ENCODE measurements at regions not wholly inside any gene's neighbourhood (a gene's known extent, or its start where the extent isn't known, plus 50 kb on each side); places are given as distances from the start of the nearest gene placed in this dataset.

GRCh38 chr1:4395676-4396075 is 258.7 kb upstream of the AJAP1 start:
- no peaks in the 10 kb centered on the region for H3K36me3 ChIP-seq (ENCODE audit: control insufficient read depth, insufficient read depth, low read length)

GRCh38 chr1:4396551-4396950 is 257.9 kb upstream of the AJAP1 start:
- Histone ChIP-seq H3K4me3 (ENCODE audit: low read depth, low read length) (no peak overlapping the region), H3K27me3 (ENCODE audit: control insufficient read depth, insufficient read depth, low read length) (no peaks in the 10 kb centered on the region), H3K36me3 (ENCODE audit: control insufficient read depth, insufficient read depth, low read length) (no peaks in the 10 kb centered on the region), H3K27ac (no peak overlapping the region), H3K4me2 (ENCODE audit: low read length) (no peak overlapping the region), H3K79me2 (no peaks in the 10 kb centered on the region), H2AFZ (no peak overlapping the region), H3K4me1 (no peaks in the 10 kb centered on the region), H3K9me3 (ENCODE audit: control insufficient read depth, low read length) (no peaks in the 10 kb centered on the region), H3K9ac (no peak overlapping the region)
- TF ChIP-seq, protein P1, sequence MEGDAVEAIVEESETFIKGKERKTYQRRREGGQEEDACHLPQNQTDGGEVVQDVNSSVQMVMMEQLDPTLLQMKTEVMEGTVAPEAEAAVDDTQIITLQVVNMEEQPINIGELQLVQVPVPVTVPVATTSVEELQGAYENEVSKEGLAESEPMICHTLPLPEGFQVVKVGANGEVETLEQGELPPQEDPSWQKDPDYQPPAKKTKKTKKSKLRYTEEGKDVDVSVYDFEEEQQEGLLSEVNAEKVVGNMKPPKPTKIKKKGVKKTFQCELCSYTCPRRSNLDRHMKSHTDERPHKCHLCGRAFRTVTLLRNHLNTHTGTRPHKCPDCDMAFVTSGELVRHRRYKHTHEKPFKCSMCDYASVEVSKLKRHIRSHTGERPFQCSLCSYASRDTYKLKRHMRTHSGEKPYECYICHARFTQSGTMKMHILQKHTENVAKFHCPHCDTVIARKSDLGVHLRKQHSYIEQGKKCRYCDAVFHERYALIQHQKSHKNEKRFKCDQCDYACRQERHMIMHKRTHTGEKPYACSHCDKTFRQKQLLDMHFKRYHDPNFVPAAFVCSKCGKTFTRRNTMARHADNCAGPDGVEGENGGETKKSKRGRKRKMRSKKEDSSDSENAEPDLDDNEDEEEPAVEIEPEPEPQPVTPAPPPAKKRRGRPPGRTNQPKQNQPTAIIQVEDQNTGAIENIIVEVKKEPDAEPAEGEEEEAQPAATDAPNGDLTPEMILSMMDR (IDR thresholded peaks at IDR 0.05): no peak

More at GRCh38 chr1:4395676-4396075, 258.7 kb upstream of the AJAP1 start:
- Histone ChIP-seq H3K79me2 (no peaks in the 10 kb centered on the region), H3K27ac (no peak overlapping the region), H3K27me3 (ENCODE audit: control insufficient read depth, insufficient read depth, low read length) (no peaks in the 10 kb centered on the region), H3K4me2 (ENCODE audit: low read length) (no peak overlapping the region), H3K9me3 (ENCODE audit: control insufficient read depth, low read length) (no peaks in the 10 kb centered on the region), H3K4me3 (ENCODE audit: low read depth, low read length) (no peak overlapping the region), H2AFZ (no peak overlapping the region), H3K4me1 (no peaks in the 10 kb centered on the region), H3K9ac (no peak overlapping the region)
- TF ChIP-seq, protein P1 (IDR thresholded peaks at IDR 0.05): no peak

DNA sequence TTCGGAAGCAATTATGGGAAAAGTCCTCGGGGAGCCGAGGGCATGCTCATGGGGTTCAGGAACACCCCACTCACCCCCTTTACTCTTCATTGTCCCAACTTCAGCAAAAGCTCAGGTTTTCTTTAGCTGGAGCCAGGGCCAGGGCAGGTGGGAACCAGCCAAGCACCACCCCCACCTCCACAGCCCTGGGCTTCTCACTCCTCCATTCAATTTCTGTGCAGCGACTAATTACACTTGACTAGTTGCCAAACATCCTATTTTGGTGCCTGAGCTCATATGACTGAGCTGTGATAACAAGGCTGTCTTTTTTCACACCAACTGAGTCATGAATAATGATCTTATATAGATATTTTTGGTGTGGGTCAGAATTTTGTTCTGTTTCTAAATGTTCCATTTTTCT is 257.2 kb upstream of the AJAP1 start:
- no peaks in the 10 kb centered on the region for H3K79me2 ChIP-seq
- no peaks in the 10 kb centered on the region for H3K4me1 ChIP-seq
- H3K27ac ChIP-seq: no peak overlapping the region
- H3K36me3 ChIP-seq (ENCODE audit: control insufficient read depth, insufficient read depth, low read length): no peaks in the 10 kb centered on the region
- no peak overlapping the region for H3K9ac ChIP-seq
- no peaks in the 10 kb centered on the region for H3K9me3 ChIP-seq (ENCODE audit: control insufficient read depth, low read length)
- no peak overlapping the region for H3K4me2 ChIP-seq (ENCODE audit: low read length)
- H3K27me3 ChIP-seq (ENCODE audit: control insufficient read depth, insufficient read depth, low read length): no peaks in the 10 kb centered on the region
- H3K4me3 ChIP-seq (ENCODE audit: low read depth, low read length): no peak overlapping the region
- H2AFZ ChIP-seq: no peak overlapping the region
- TF ChIP-seq, protein P1 (IDR thresholded peaks at IDR 0.05): no peak

DNA sequence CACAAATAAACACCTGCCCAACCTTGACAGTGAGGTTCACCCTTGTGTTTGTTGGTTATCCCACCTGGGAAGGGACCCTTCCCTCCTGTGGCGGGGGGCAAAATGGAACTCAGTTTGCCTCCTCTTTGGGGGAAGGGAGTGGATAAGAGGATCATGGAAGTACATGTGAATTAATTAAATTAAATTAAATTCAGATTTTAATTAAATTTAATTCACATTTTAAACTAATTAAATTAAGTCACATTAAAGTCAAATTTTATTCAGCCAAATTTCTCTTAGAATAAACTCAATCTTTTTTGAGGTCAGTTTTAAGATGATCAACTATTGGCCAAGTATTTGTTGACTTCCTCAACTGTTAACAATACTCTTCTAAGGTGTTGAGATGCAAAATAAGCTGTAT is 252.4 kb upstream of the AJAP1 start:
- TF ChIP-seq, protein P1 (IDR thresholded peaks at IDR 0.05): no peak
- Histone ChIP-seq H3K4me3 (ENCODE audit: low read depth, low read length) (no peak overlapping the region), H3K27me3 (ENCODE audit: control insufficient read depth, insufficient read depth, low read length) (no peaks in the 10 kb centered on the region)

DNA sequence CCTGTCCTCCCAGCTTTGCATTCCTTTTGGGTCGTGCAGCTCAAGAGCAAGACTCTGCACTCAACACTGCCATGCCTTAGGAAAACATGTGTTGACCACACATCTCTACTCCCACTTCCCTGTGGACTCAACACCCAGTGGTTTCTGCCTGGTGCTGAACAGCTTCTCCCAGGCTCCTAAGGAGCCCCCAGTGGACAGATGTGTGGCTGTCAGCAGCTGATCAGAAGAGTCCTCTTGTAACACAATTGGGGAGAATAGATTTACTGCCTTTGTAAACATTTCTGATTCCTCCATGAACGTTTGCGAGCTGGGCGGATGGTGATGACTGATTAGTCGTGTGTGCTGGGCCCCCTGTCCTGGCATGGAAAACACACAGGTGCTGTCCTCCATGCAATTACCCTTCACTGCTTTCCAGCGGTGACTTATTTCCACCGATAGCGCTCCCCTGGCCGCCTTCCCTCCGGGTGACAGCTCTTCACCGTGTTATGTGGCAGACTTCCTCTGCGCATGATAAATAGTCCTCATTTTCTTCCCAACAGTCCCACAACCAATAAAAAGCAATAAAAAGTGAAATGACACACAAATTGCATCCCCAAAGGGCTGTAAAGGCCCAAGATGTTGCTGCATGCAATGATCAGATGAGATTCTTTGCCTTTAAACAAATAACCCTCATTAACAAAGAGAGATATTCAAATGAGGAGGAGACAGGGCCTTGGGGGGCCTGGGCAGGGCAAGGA is 249.4 kb upstream of the AJAP1 start:
- Histone ChIP-seq H3K4me2 (ENCODE audit: low read length) (no peak overlapping the region), H3K4me1 (no peaks in the 10 kb centered on the region), H3K4me3 (ENCODE audit: low read depth, low read length) (no peak overlapping the region), H3K36me3 (ENCODE audit: control insufficient read depth, insufficient read depth, low read length) (no peaks in the 10 kb centered on the region), H3K9ac (no peak overlapping the region), H3K9me3 (ENCODE audit: control insufficient read depth, low read length) (no peaks in the 10 kb centered on the region), H2AFZ (no peak overlapping the region), H3K79me2 (no peaks in the 10 kb centered on the region), H3K27ac (no peak overlapping the region), H3K27me3 (ENCODE audit: control insufficient read depth, insufficient read depth, low read length) (no peaks in the 10 kb centered on the region)
- TF ChIP-seq, protein P1 (IDR thresholded peaks at IDR 0.05): no peak

More for the DNA sequence above, 252.4 kb upstream of the AJAP1 start:
- H3K27ac ChIP-seq: no peak overlapping the region
- H3K36me3 ChIP-seq (ENCODE audit: control insufficient read depth, insufficient read depth, low read length): no peaks in the 10 kb centered on the region
- H3K4me2 ChIP-seq (ENCODE audit: low read length): no peak overlapping the region
- no peaks in the 10 kb centered on the region for H3K79me2 ChIP-seq
- no peak overlapping the region for H2AFZ ChIP-seq
- H3K9ac ChIP-seq: no peak overlapping the region
- no peaks in the 10 kb centered on the region for H3K9me3 ChIP-seq (ENCODE audit: control insufficient read depth, low read length)
- no peaks in the 10 kb centered on the region for H3K4me1 ChIP-seq

All from parathyroid adenoma (tissue), 2 donors.